Smooth muscle cell (in vitro differentiated cells): ENCODE measurements at regions not wholly inside any gene's neighbourhood (a gene's known extent, or its start where the extent isn't known, plus 50 kb on each side); places are given as distances from the start of the nearest gene placed in this dataset.

Experiments
- DNase-seq: peaks from one replicate; lab custom pipeline; 2025; ENCODE audit not compliant: unreplicated experiment; lab: John Stamatoyannopoulos, UW
- H2AFZ ChIP-seq: fragments of 200-600 bp; sonication (generic); 2 replicates; pipeline ENCODE4 v1.6.0; 2016; ENCODE audit warnings: antibody characterized with exemption, low read depth, mild to moderate bottlenecking
- H3F3A ChIP-seq: fragments of 200-600 bp; sonication (generic); 2 replicates; pipeline ENCODE4 v1.6.0; 2017; ENCODE audit warnings: antibody characterized with exemption, low read depth
- H3K27ac ChIP-seq: fragments of 200-600 bp; sonication (generic); 2 replicates; pipeline ENCODE4 v1.5.1; 2016; ENCODE audit warnings: low read depth, mild to moderate bottlenecking
- H3K27me3 ChIP-seq: fragments of 200-600 bp; sonication (generic); 2 replicates; pipeline ENCODE4 v1.6.1; 2016; ENCODE audit warnings: low read depth, mild to moderate bottlenecking
- H3K36me3 ChIP-seq: fragments of 200-600 bp; sonication (generic); 2 replicates; pipeline ENCODE4 v1.5.1; 2016; ENCODE audit warnings: low read depth
- H3K4me1 ChIP-seq: fragments of 200-600 bp; sonication (generic); 2 replicates; pipeline ENCODE4 v1.5.1; 2016; ENCODE audit warnings: low read depth
- H3K4me2 ChIP-seq: fragments of 200-600 bp; sonication (generic); 2 replicates; pipeline ENCODE4 v1.6.0; 2016; ENCODE audit warnings: mild to moderate bottlenecking
- H3K4me3 ChIP-seq: fragments of 200-600 bp; sonication (generic); 2 replicates; pipeline ENCODE4 v1.5.1; 2016; ENCODE audit warnings: mild to moderate bottlenecking
- H3K79me2 ChIP-seq: fragments of 200-600 bp; sonication (generic); 2 replicates; pipeline ENCODE4 v1.6.0; 2016; ENCODE audit warnings: low read depth, mild to moderate bottlenecking
- H3K9ac ChIP-seq: fragments of 200-600 bp; sonication (generic); 2 replicates; pipeline ENCODE4 v1.6.0; 2016; ENCODE audit warnings: low read depth
- H3K9me3 ChIP-seq: fragments of 200-600 bp; sonication (generic); replicated peaks from 2 replicates; pipeline ENCODE4 v1.5.1; 2016; ENCODE audit warnings: low read depth
- H4K20me1 ChIP-seq: fragments of 200-600 bp; sonication (generic); 2 replicates; pipeline ENCODE4 v1.6.0; 2016; ENCODE audit warnings: low read depth
- CTCF ChIP-seq: fragments of 200-600 bp; sonication (generic); IDR thresholded peaks from 2 replicates; pipeline ENCODE4 v1.5.1; 2017; ENCODE audit warnings: borderline replicate concordance, mild to moderate bottlenecking, antibody characterized with exemption; ENCODE audit not compliant: insufficient read depth, poor library complexity, severe bottlenecking
- WGBS: methylation state at CpG from one replicate; pipeline ENCODE4 v1.1.7; 2016; ENCODE audit warnings: low lambda C conversion rate; 5-methylcytosine and 5-hydroxymethylcytosine counted together

- H3K4me3 ChIP-seq = no peak overlapping the region
- H3K9ac ChIP-seq = no peak overlapping the region
- no peak for DNase-seq
- no peaks in the 10 kb centered on the region for H3K4me1 ChIP-seq
- H3K27ac ChIP-seq = no peak overlapping the region
- no peak overlapping the region for H3K4me2 ChIP-seq
- H3K9me3 ChIP-seq = no peaks in the 10 kb centered on the region
- no peaks in the 10 kb centered on the region for H3F3A ChIP-seq
- 83% methylated on average over 9 of the region's 9 CpGs for WGBS
- no peaks in the 10 kb centered on the region for H3K79me2 ChIP-seq
- no peaks in the 10 kb centered on the region for H4K20me1 ChIP-seq
- no peaks in the 10 kb centered on the region for H3K27me3 ChIP-seq
- no peaks in the 10 kb centered on the region for H3K36me3 ChIP-seq
- TF ChIP-seq CTCF = no peak
- no peak overlapping the region for H2AFZ ChIP-seq
Observed at GRCh38 chr10:2599571-2599970, 467.8 kb upstream of the PFKP start.

- 77% methylated on average over 4 of the region's 4 CpGs for WGBS
- peaks cover 3% of the 10 kb centered on the region for H3K27me3 ChIP-seq
- H2AFZ ChIP-seq = no peak overlapping the region
- no peaks in the 10 kb centered on the region for H3K9me3 ChIP-seq
- H3K9ac ChIP-seq = no peak overlapping the region
- no peaks in the 10 kb centered on the region for H3K36me3 ChIP-seq
- no peak overlapping the region for H3K4me2 ChIP-seq
- no peaks in the 10 kb centered on the region for H3F3A ChIP-seq
- no peak for TF ChIP-seq CTCF
- H3K27ac ChIP-seq = no peak overlapping the region
- H3K79me2 ChIP-seq = no peaks in the 10 kb centered on the region
- no peaks in the 10 kb centered on the region for H4K20me1 ChIP-seq
- DNase-seq = no peak
- H3K4me1 ChIP-seq = no peaks in the 10 kb centered on the region
- H3K4me3 ChIP-seq = no peak overlapping the region
Observed at GRCh38 chr10:2592360-2593160, 474.8 kb upstream of the PFKP start.

DNA sequence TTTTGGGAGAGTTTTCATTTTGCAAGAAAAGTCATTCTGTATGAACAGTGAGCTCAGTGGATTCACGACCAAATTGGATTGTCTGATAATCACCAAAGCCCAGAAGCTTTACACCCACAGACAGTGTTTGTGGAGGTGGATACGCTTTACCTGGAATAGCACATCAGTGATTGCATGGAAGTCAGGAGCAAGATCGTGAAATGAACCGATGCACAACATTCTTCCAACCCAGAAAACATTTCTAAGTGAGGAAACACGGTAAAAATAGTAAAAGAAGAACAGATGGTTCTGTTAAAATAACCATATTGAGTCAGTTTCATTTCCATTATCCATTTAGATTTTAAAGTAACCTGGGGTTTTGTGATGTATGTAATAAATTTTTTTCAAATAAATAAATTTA lies 478.2 kb upstream of the PFKP start:
- Histone ChIP-seq H2AFZ (no peak overlapping the region), H3K79me2 (no peaks in the 10 kb centered on the region), H3K4me1 (no peaks in the 10 kb centered on the region), H3K9me3 (no peaks in the 10 kb centered on the region), H3F3A (no peaks in the 10 kb centered on the region), H3K27ac (no peak overlapping the region), H4K20me1 (no peaks in the 10 kb centered on the region), H3K36me3 (no peaks in the 10 kb centered on the region), H3K9ac (no peak overlapping the region), H3K27me3 (peaks cover 3% of the 10 kb centered on the region), H3K4me3 (no peak overlapping the region), H3K4me2 (no peak overlapping the region)
- DNase-seq = no peak
- TF ChIP-seq CTCF = no peak
- 90% methylated on average over 5 of the region's 5 CpGs for WGBS

GRCh38 chr10:2584385-2584784 lies 483.0 kb upstream of the PFKP start:
- no peaks in the 10 kb centered on the region for H3K4me1 ChIP-seq
- no peak overlapping the region for H3K9ac ChIP-seq
- H2AFZ ChIP-seq = no peak overlapping the region
- no peak overlapping the region for H3K4me2 ChIP-seq
- no peaks in the 10 kb centered on the region for H4K20me1 ChIP-seq
- H3F3A ChIP-seq = no peaks in the 10 kb centered on the region
- no peak for DNase-seq
- no peaks in the 10 kb centered on the region for H3K36me3 ChIP-seq
- H3K27ac ChIP-seq = no peak overlapping the region
- H3K4me3 ChIP-seq = no peak overlapping the region
- 86% methylated on average over 2 of the region's 2 CpGs for WGBS
- no peak for TF ChIP-seq CTCF
- H3K79me2 ChIP-seq = no peaks in the 10 kb centered on the region
- no peaks in the 10 kb centered on the region for H3K27me3 ChIP-seq
- H3K9me3 ChIP-seq = no peaks in the 10 kb centered on the region
